ENCODE measurements at regions not wholly inside any gene's neighbourhood (a gene's known extent, or its start where the extent isn't known, plus 50 kb on each side); places are given as distances from the start of the nearest gene placed in this dataset.

GRCh38 chr3:73210759-73211158, 149.3 kb downstream of the EBLN2 start:
- Histone ChIP-seq H3K36me3 (ENCODE audit: insufficient read depth in 1 of 2, low read depth in 1 of 2) (peaks cover 0 to 2% of the 10 kb centered on the region in 2 donors), H3K27ac (no peak overlapping the region), H3K4me3 (no peak overlapping the region), H3K27me3 (ENCODE audit: insufficient read depth in 3 of 3, low read length in 2 of 3) (no peaks in the 10 kb centered on the region), H3K4me1 (no peaks in the 10 kb centered on the region), H3K9me3 (no peaks in the 10 kb centered on the region)
- ATAC-seq (no peak), DNase-seq (no peak)
- no peak for TF ChIP-seq CTCF (IDR thresholded peaks at IDR 0.05)
- WGBS, 3 donors = 88 to 94% (median 90%) methylated on average over 3 of the region's 3 CpGs
- intact Hi-C loops (cut with DNase I) = no loop called here

GRCh38 chr3:73212683-73213082, 151.2 kb downstream of the EBLN2 start:
- no peak for TF ChIP-seq CTCF (IDR thresholded peaks at IDR 0.05)
- no peak for ATAC-seq
- WGBS, 3 donors = 33 to 48% (median 46%) methylated on average over 3 of the region's 3 CpGs

GRCh38 chr3:73213896-73214295, 152.4 kb downstream of the EBLN2 start:
- Histone ChIP-seq H3K36me3 (ENCODE audit: insufficient read depth in 1 of 2, low read depth in 1 of 2) (peaks cover 0 to 2% of the 10 kb centered on the region in 2 donors), H3K4me1 (no peaks in the 10 kb centered on the region), H3K27me3 (ENCODE audit: insufficient read depth in 3 of 3, low read length in 2 of 3) (no peaks in the 10 kb centered on the region), H3K27ac (no peak overlapping the region), H3K4me3 (no peak overlapping the region), H3K9me3 (no peaks in the 10 kb centered on the region)
- DNase-seq (no peak), ATAC-seq (no peak)
- intact Hi-C loops (cut with DNase I) = no loop called here
- TF ChIP-seq CTCF (IDR thresholded peaks at IDR 0.05) = no peak
- 94 to 98% (median 96%) methylated on average over 1 of the region's 1 CpG for WGBS, 3 donors

More at GRCh38 chr3:73212683-73213082, 151.2 kb downstream of the EBLN2 start:
- H3K4me3 ChIP-seq = no peak overlapping the region
- no peaks in the 10 kb centered on the region for H3K4me1 ChIP-seq
- peaks cover 0 to 2% of the 10 kb centered on the region in 2 donors for H3K36me3 ChIP-seq (ENCODE audit: insufficient read depth in 1 of 2, low read depth in 1 of 2)
- H3K9me3 ChIP-seq = no peaks in the 10 kb centered on the region
- DNase-seq = no peak
- H3K27me3 ChIP-seq (ENCODE audit: insufficient read depth in 3 of 3, low read length in 2 of 3) = no peaks in the 10 kb centered on the region
- no peak overlapping the region for H3K27ac ChIP-seq
- intact Hi-C loops (cut with DNase I) = no loop called here

GRCh38 chr3:73214846-73215245, 153.4 kb downstream of the EBLN2 start:
- H3K36me3 ChIP-seq (ENCODE audit: insufficient read depth in 1 of 2, low read depth in 1 of 2) = peaks cover 0 to 2% of the 10 kb centered on the region in 2 donors
- TF ChIP-seq CTCF (IDR thresholded peaks at IDR 0.05) = no peak
- ATAC-seq (no peak), DNase-seq (no peak)
- no peaks in the 10 kb centered on the region for H3K27me3 ChIP-seq (ENCODE audit: insufficient read depth in 3 of 3, low read length in 2 of 3)
- no peaks in the 10 kb centered on the region for H3K4me1 ChIP-seq
- H3K9me3 ChIP-seq = no peaks in the 10 kb centered on the region
- intact Hi-C loops (cut with DNase I) = no loop called here
- WGBS, 3 donors = 84 to 86% (median 86%) methylated on average over 2 of the region's 2 CpGs
- no peak overlapping the region for H3K4me3 ChIP-seq
- no peak overlapping the region for H3K27ac ChIP-seq

- H3K4me3 ChIP-seq = no peak overlapping the region
- ATAC-seq = no peak
- no peaks in the 10 kb centered on the region for H3K4me1 ChIP-seq
- peaks cover 0 to 2% of the 10 kb centered on the region in 2 donors for H3K36me3 ChIP-seq (ENCODE audit: insufficient read depth in 1 of 2, low read depth in 1 of 2)
- 83 to 91% (median 86%) methylated on average over 1 of the region's 1 CpG for WGBS, 3 donors
- TF ChIP-seq CTCF (IDR thresholded peaks at IDR 0.05) = no peak
- intact Hi-C loops (cut with DNase I) = no loop called here
- H3K9me3 ChIP-seq = no peaks in the 10 kb centered on the region
- no peak for DNase-seq
- H3K27me3 ChIP-seq (ENCODE audit: insufficient read depth in 3 of 3, low read length in 2 of 3) = no peaks in the 10 kb centered on the region
- H3K27ac ChIP-seq = no peak overlapping the region
These were observed 153.8 kb downstream of the EBLN2 start for GRCh38 chr3:73215281-73215680.

Data from psoas muscle (tissue), 7 donors.